Prostate gland (tissue), 2 donors: ENCODE measurements at regions not wholly inside any gene's neighbourhood (a gene's known extent, or its start where the extent isn't known, plus 50 kb on each side); places are given as distances from the start of the nearest gene placed in this dataset.

Experiments
- DNase-seq: peaks from one replicate; pipeline ENCODE4 v3.0.0-alpha.2; 2019; ENCODE audit warnings: low spot score
- H3K27ac ChIP-seq, 2 donors: fragments of 200-600 bp; sonication (generic); 2 replicates each; pipeline ENCODE4 v1.5.1; 2017 to 2019
- H3K27me3 ChIP-seq: fragments of 200-600 bp; sonication (generic); replicated peaks from 2 replicates; pipeline ENCODE4 v1.5.1; 2019; ENCODE audit not compliant: insufficient read depth
- H3K36me3 ChIP-seq, 2 donors: fragments of 200-600 bp; sonication (generic); 1 replicate in 1 of 2; 2 replicates in 1 of 2; pipeline versions ENCODE4 v1.5.1 to v1.8.1; 2017 to 2019
- H3K4me1 ChIP-seq: fragments of 200-600 bp; sonication (generic); replicated peaks from 2 replicates; pipeline ENCODE4 v1.5.1; 2019
- H3K4me3 ChIP-seq, 2 donors: fragments of 200-600 bp; sonication (generic); 2 replicates each; pipeline ENCODE4 v1.5.1; 2017 to 2019
- H3K9me3 ChIP-seq: fragments of 200-600 bp; sonication (generic); 2 replicates; pipeline ENCODE4 v1.5.1; 2017
- CTCF ChIP-seq, 4 experiments: fragments of 200-600 bp in 2 of 4; fragments of 450-650 bp in 2 of 4; sonication (generic) in 2 of 4; IDR thresholded peaks; 1 replicate in 3 of 4; 2 replicates in 1 of 4; pipeline ENCODE4 v1.5.1; 2016 to 2019; ENCODE audit warnings: antibody characterized with exemption in 4 of 4, mild to moderate bottlenecking in 2 of 4, moderate library complexity in 2 of 4
- POLR2A ChIP-seq: fragments of 450-650 bp; IDR thresholded peaks from one replicate; pipeline ENCODE4 v1.6.1; 2016; ENCODE audit warnings: antibody characterized with exemption, mild to moderate bottlenecking
- POLR2AphosphoS5 ChIP-seq: sonication (generic); formaldehyde crosslinking; IDR thresholded peaks from one replicate; pipeline ENCODE4 v1.6.1; 2017; ENCODE audit warnings: antibody characterized with exemption
- WGBS: methylation state at CpG from one replicate; pipeline ENCODE4 v1.1.5; 2018; 5-methylcytosine and 5-hydroxymethylcytosine counted together
- intact Hi-C: fragments of 100-400 bp; cut with DNase I; formaldehyde crosslinking; loops from one replicate; pipeline ENCODE4 v1.14.2; 2022

GRCh38 chr1:170840371-170840770, 95.0 kb upstream of the MROH9 start:
- no peaks in the 10 kb centered on the region for H3K27me3 ChIP-seq
- 74% methylated on average over 1 of the region's 1 CpG for WGBS
- no peak for TF ChIP-seq POLR2AphosphoS5
- no peak for TF ChIP-seq CTCF (IDR thresholded peaks at IDR 0.05)
- TF ChIP-seq POLR2A = no peak
- H3K4me1 ChIP-seq = no peaks in the 10 kb centered on the region
- no peak for DNase-seq
- H3K4me3 ChIP-seq = no peak overlapping the region
- no peaks in the 10 kb centered on the region for H3K9me3 ChIP-seq
- no peaks in the 10 kb centered on the region for H3K36me3 ChIP-seq
- intact Hi-C loops = no loop called here
- no peak overlapping the region for H3K27ac ChIP-seq

- WGBS = 85% methylated on average over 5 of the region's 5 CpGs
- Histone ChIP-seq H3K4me3 (no peak overlapping the region), H3K27ac (no peak overlapping the region), H3K27me3 (no peaks in the 10 kb centered on the region), H3K36me3 (no peaks in the 10 kb centered on the region), H3K9me3 (no peaks in the 10 kb centered on the region), H3K4me1 (no peaks in the 10 kb centered on the region)
- TF ChIP-seq POLR2A = no peak
- TF ChIP-seq POLR2AphosphoS5 = no peak
- TF ChIP-seq CTCF (IDR thresholded peaks at IDR 0.05) = no peak
- DNase-seq = no peak
- intact Hi-C loops = no loop called here
Measured at GRCh38 chr1:170853302-170853701, 82.0 kb upstream of the MROH9 start.

GRCh38 chr1:170853867-170854266, 81.5 kb upstream of the MROH9 start:
- H3K27me3 ChIP-seq = no peaks in the 10 kb centered on the region
- intact Hi-C loops = no loop called here
- H3K36me3 ChIP-seq = no peaks in the 10 kb centered on the region
- no peak overlapping the region for H3K4me3 ChIP-seq
- TF ChIP-seq POLR2AphosphoS5 (no peak), POLR2A (no peak), CTCF (IDR thresholded peaks at IDR 0.05) (no peak)
- DNase-seq = no peak
- no peak overlapping the region for H3K27ac ChIP-seq
- H3K4me1 ChIP-seq = no peaks in the 10 kb centered on the region
- no peaks in the 10 kb centered on the region for H3K9me3 ChIP-seq

- H3K9me3 ChIP-seq = no peaks in the 10 kb centered on the region
- H3K4me1 ChIP-seq = no peaks in the 10 kb centered on the region
- intact Hi-C loops = no loop called here
- no peaks in the 10 kb centered on the region for H3K36me3 ChIP-seq
- no peak for TF ChIP-seq POLR2A
- no peak for TF ChIP-seq CTCF (IDR thresholded peaks at IDR 0.05)
- no peak for TF ChIP-seq POLR2AphosphoS5
- 72% methylated on average over 5 of the region's 5 CpGs for WGBS
- no peaks in the 10 kb centered on the region for H3K27me3 ChIP-seq
- no peak overlapping the region for H3K27ac ChIP-seq
- H3K4me3 ChIP-seq = no peak overlapping the region
- no peak for DNase-seq
Measured at GRCh38 chr1:170854677-170855076, 80.7 kb upstream of the MROH9 start.

GRCh38 chr1:170856455-170856854, 78.9 kb upstream of the MROH9 start:
- no peaks in the 10 kb centered on the region for H3K4me1 ChIP-seq
- intact Hi-C loops = no loop called here
- H3K4me3 ChIP-seq = no peak overlapping the region
- H3K27ac ChIP-seq = no peak overlapping the region
- H3K27me3 ChIP-seq = no peaks in the 10 kb centered on the region
- H3K36me3 ChIP-seq = no peaks in the 10 kb centered on the region
- WGBS = 67% methylated on average over 4 of the region's 4 CpGs
- no peak for DNase-seq
- no peaks in the 10 kb centered on the region for H3K9me3 ChIP-seq
- TF ChIP-seq CTCF (IDR thresholded peaks at IDR 0.05) (no peak), POLR2AphosphoS5 (no peak), POLR2A (no peak)
